NCI-H2196 treated with DMSO at 0.1 percent for 48 hours (cell line): ENCODE measurements at regions not wholly inside any gene's neighbourhood (a gene's known extent, or its start where the extent isn't known, plus 50 kb on each side); places are given as distances from the start of the nearest gene placed in this dataset.

Experiments
- DNase-seq: peaks from one replicate; lab custom pipeline; 2025; ENCODE audit not compliant: unreplicated experiment; lab: John Stamatoyannopoulos, UW

DNA sequence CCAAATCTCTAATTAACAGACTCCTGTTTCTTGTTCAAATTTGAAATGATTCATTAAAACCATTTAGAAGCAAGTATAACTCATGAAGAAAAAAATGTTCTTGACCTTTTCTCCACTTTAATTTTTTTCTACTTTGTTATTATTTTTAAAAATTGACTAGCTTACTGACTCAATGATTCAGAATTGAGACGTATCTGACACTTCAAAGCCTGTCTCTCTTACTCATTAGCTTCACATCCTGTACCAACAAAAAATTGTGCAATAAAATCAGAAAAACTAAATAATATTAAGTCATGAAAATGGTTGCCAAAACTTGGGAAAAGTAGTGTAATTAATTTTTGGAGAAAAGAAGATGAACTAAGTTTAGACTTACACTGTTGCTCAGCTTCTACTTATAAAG is 331.2 kb downstream of the SLC16A7 start:
- DNase-seq: no peak

DNA sequence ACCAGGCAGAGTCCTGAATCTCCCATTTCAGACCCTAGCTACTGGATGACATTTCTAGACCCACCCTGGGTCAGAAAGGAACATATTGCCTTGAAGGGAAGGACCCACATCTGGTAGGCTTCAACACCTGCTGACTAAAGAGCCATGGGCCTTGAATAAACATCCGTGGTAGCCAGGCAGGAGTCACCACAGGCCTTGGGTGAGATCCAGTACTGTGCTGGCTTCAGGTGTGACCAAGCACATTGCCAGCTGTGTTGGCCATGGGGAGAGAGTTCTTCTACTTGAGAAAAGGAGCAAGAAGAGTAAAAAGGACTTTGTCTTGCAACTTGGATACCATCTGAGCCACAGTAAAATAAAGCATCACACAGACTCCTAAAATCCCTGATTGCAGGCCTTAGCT is 332.6 kb downstream of the SLC16A7 start:
- no peak for DNase-seq

DNA sequence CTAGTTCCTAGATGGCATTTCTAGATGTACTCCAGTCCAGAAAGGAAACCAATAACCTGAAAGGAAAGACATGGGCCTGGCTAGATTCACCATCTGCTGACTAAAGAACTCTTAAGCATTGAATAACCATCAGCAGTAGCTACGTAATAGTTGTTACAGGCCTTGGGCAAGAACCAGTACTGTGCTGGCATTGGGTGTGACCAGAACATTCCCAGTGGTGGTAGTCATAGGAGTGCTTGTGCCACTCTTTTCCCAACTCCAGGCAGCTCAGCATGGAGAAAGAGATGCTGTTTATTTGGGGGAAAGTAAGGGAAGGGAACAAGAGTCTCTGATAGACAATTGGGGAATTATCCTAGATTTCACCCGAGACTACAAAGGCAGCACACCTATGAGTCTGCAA is 333.3 kb downstream of the SLC16A7 start:
- no peak for DNase-seq

DNA sequence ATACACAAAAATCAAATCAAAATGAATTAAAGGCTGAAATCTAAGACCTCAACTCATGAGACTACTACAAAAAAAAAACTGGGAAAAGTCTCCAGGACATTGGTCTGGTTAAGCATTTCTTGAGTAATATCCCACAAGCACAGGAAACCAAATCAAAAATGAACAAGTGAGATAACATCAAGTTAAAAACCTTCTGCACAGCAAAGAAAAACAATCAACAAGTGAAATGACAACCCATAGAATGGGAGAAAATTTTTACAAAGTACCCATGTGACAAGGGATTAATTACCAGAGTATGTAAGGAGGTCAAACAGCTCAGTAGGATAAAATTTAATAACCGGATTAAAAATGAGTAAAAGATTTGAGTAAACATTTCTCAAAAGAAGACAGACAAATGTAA is 338.7 kb downstream of the SLC16A7 start:
- DNase-seq: no peak

DNA sequence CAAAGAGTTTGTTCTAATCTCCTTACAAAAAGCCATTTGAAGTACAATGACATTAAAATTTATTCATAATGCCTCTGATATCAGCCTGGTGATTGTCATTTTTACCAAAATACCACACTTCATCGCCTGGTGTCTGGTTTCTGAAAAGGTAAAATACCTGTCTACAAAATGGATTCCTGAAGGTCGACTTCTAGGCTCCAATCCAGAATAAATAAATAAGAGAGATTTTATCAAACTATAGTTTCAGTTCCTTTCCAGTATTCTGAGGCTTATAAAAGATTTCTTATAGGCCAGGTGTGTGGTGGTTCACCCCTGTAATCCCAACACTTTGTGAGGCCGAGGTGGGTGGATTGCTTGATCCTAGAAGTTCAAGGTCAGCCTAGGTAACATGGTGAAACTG is 340.7 kb downstream of the SLC16A7 start:
- DNase-seq: peak; percentile 0

DNA sequence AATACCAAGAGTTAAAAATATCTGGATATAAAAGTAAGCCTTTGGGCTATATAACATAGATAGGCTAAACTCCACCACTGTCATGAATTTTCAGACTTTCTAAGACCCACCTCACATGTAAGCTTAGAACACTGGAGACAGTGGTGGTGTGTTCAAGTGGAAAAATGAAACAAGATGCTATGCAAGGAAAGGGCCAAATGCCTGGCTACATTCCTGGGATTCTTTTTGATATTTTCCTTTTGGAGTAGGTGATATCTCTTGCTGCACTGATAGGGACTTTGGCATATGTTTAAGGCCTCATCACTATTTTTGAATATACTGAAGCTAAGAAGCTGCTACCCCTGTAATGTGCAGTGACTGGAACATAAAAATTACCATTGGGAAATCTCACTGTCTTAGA is 341.3 kb downstream of the SLC16A7 start:
- no peak for DNase-seq

DNA sequence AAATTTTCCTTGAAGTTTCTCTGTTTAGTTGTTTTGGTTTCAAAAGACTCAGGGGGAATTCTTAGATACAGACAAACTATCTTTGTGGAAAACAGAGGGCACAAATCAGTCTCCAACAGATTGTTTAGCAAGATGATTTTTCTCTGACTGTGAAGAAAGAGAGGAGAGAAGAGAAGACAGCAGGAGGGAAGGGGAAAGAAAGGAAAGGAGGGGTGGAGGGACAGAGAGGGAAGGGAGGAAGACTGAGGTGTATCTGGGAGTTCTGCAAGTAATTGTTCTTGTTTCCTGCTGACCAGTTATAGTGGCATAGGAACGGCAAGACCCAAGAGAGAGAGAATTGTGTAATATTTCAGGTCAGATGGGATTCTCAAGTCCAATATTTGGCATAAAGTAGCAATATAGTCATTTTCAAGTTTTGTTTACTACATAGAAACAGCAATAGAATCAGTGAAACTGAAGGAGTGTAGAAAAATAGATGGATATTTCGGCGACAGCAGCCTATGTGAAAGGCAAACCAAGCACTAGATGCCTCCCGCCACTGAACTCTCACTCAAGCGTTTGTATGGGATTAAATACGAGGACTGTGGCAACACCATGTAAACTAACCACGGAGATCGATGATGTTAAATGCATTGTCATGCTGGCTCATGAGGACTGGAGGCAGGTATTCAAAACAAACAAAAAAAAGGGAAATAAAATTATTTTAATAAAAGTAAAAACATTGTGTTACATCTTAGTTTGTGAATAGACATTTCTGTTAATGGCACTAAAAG is 342.5 kb downstream of the SLC16A7 start:
- DNase-seq: no peak

DNA sequence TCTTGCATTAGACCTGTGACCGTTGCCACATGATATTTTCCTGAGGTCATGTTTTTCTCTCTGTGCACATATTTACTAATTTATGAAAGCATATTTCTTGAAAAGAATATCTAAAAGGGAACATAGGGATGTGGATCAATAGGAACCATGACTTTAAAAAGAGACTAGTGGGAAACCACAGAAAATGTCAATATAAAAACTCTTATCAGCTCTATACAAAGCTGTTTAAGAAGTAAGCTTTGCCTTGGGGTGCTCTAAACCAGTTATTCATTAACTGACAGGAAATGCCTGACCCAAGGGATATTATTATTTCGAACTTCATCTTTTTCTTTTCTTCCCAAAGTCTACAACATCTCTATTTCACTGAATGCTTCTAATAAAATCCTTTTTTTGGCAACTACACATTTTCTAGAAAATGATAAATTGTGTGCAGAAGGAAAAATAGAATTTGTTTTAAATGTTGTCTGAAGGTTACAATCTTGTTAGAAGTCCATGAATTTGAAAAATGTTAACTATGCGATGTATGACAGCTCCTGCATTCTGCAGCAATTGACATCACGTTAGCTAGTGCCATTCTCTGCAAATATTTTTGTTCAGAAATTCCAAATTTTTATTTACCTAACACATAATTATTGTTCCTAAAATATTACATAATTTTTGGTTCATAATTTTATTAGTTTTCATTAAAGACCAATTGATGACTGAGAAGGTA is 345.0 kb downstream of the SLC16A7 start:
- DNase-seq: no peak

DNA sequence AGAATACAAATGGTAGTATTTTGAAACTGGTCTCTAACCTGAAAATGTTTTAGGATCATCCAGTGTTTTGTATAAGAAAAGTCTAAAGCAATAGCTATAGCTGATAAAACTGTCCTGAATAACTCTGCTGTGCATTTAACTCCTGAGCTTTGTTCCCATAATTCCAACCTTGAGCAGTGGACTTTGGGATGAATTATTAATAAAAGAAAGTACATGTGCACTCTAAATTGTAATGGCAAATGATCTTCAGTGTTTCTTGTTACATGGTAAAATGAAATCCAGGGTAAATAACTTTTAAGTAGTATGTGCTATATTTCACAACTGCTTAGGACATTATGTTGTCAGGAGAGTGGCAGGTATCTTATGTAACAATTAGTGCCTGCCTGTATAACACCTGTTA is 345.6 kb downstream of the SLC16A7 start:
- no peak for DNase-seq

DNA sequence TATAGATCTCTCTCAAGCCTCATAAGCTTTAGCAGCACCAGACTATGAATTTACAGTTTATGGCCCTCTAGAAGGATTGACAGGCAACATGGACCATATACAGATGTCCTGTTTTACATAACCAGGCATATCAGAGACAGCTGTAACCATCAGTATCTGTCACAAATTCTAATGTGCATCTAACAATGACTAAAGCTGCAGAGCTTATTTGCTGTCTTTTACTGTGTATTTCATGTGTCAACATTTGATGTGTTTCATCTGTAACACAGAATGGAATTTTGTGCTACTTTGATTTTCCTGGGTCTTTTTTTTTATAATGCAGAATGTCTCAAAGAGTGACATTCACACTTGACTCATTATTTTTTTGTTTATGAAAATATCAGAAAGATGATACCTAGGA is 348.3 kb downstream of the SLC16A7 start:
- no peak for DNase-seq

DNA sequence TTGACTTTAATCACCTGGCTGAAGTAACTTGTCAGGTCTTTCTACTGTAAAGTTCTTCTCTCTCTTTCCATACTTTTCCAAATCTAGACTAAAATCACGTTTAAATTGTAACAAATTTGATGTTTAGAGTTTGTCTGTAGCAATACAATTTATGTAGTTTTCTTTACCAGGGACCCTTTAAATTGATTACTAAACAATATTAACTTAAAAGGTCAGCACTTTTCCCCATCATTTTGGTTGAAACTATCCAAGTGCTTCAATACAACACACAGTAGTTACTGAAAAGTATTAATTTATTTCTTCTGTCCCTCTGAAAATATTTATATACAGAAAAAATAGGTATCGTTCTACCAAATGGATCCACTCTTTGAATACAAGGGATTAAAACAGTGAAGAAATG is 350.8 kb downstream of the SLC16A7 start:
- no peak for DNase-seq

DNA sequence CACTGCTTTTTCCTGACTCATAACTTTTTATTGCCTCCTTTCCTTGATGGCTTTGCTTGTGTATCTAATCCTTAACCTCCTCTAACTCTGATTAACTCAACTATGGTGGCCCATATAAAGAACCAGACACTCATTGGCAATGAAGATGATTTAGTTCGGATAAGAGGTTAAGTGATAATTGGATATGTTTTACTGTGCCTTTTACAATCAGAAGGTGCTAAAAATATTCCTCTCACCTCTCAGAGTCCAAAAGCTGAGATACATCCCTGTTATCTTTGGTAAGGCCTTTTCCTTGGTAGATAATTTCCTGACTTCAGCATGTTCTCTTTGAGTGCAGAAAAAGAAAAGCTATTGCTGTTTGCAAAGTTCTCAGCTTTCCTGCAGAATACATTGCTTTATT is 367.7 kb downstream of the SLC16A7 start:
- DNase-seq: no peak

DNA sequence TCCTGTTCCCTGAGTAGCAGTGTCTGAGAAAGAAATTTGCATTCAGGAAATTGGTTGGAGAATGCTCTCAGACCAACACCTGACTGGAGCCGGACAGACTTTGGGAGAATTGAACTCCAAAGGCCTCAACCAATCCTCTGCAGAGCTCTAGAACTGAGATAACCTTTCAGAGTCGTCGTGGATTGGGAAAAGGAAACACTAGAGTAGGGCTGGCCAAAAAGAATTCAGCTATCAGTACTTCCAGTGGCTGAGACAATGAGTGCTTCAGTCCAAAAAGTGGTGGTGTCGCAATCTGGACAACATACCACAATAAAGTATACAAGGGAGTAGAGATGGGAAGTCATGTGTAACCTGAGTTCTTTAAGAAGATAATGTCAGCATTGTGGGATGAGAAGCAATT is 377.1 kb downstream of the SLC16A7 start:
- no peak for DNase-seq

DNA sequence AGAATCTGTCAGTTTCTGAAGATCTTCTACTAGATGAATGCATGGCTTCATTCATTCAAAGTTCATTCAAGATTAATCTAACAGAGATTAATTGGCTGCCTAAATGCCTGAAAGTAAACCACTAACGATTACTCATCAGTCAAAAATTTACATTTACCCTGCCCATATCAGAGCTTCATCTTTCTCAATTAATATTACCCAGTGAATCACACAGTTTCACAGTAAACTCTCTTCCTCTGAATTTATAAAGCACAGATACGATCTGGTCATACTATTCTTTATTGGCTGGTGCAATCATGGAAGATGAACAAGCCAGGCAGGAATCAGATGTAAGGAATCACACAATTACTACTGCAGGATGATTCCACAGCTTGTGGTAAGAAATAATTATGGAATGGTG is 377.7 kb downstream of the SLC16A7 start:
- no peak for DNase-seq

DNA sequence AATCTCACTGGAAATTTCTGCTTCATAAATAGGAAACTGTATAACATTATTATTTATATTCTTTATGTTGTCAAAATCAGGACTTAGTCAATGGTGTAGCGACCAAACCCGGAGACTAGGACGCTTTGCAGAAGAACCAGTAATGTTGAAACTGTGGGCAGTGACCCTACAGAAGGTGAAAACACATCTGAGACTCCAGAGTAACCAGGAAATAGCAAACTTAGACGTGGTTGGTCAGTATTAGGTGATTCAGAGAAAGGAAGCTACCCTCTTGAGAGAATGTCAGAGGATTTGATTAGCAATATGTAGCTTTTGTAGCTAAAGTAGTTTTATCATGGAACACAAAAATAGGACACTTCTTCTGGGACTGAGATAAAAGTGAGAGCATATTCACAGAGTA is 381.9 kb downstream of the SLC16A7 start:
- DNase-seq: no peak

DNA sequence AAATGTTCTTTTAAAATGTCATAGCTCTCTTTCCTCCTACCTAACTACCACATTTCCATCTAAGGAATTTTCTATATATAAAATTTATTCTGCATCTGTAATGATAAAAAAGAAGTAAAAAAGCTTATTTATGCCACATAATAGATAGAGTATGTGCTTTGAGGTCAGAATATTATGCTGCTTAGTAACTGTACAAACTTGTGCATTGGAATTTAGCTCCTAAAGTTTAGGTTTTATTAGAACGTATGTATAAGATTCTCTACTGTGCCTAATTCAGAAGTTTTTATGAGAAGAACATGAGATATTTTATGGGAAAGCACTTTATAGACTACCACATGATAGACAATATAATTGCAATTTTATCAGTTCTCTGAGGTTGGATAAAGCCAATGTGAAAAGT is 384.6 kb downstream of the SLC16A7 start:
- DNase-seq: no peak

DNA sequence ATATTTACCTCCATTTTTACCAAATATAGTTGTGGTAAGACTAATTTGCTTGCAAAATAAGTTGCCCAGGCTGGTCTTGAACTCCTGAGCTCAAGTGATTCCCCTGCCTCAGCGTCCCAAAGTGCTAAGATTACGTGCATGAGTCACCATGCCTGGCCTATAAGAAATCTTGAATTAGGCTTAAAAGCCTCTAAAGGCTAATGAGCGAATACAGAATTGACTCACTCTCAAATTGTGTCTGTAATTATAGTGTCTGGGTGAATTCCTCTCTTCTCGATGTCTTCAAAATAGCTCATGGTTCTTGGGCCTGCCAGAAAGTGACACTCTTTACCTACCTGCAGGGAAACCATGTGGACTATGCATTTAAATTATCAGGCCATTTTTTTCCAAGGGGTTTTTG is 403.5 kb downstream of the SLC16A7 start:
- DNase-seq: no peak

DNA sequence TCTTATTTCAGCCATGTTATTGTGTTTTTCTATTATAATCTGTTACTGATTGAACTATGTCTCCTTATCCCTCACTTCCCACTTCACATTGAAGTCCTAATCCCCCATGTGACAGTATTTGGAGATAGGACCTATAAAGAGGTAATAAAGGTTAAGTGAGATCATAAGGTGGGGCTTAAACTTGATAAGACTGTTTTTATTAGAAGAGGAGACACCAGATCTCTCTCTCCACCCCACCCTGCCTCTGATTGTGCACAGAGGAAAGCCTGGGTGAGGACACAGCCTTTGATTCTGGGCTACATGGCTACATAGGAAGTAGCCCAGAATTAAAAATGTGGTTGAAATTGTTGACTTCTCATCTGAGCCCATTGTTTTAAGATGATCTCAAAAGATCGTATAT is 414.7 kb downstream of the SLC16A7 start:
- no peak for DNase-seq

DNA sequence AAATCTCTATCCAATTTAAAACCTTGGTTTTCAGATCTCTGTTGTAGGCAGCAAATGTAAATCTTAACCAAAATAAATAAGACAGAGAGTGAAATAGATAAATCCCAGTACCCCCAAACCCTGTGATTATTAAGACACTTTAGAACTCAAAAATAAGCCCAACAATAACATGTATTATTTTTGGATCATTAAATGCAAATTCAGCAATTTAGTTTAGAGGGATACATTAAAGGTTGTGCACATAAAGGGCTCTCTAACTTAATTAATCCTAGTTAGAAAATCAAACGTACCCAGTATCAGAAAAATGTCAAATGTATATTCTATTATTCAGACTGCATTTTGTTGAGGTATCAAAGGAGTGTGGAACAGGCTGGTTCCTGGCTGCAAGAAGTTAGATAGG is 416.8 kb downstream of the SLC16A7 start:
- DNase-seq: no peak

DNA sequence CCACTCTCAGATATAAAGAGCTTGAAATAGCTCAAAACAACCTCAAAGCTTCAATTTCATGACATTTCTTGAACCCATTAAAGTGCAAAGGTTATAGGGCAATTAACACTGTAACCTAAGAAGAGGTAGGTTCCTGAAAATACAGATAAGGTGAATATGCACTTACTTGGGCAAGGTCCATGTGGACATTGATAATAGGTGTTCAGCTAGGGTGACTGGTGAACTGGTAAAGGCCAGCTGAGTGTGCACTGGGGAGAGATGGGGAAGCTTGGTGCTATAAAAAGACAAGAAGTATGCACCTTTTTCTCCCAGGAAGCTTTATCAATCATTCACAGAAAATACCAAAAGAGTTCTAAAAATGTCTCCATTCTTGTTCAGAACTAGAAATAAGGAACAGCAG is 418.6 kb downstream of the SLC16A7 start:
- no peak for DNase-seq

DNA sequence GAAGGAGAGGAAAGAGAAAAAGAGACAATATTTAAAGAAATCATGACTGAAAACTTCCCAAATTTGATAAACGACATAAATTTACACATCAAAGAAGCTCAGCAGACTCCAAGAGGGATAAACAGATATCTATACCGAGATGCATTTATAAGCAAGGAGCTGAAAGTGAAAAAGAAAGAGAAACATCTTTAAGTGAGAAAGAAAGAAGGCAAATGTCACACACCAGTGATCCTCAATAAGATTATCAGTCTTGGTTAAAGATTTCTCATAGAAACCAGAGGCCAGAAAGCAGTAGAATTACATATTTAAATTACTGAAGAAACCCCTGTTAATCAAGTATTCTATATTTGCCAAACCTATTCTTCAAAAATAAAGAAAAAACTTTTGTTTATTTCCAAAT is 424.2 kb downstream of the SLC16A7 start:
- no peak for DNase-seq

DNA sequence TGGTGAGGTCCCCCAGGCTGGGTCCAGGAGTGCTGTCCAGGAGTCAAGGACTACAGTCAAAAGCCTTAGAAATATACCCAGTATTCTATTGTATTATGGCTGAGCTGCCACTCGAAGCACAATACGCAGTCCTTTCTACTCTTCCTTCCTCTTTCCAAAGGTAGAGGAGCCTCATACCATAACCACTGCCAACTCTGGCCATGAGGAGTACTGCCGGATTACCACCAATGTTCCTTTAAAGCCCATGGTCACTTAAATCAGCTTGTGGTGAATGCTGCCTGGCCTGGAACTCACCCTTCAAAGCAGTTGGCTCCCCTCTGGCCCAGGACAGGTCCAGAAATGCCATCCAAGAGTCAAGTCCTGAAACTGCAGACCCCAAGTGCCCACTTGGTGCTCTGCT is 425.4 kb downstream of the SLC16A7 start:
- DNase-seq: no peak

DNA sequence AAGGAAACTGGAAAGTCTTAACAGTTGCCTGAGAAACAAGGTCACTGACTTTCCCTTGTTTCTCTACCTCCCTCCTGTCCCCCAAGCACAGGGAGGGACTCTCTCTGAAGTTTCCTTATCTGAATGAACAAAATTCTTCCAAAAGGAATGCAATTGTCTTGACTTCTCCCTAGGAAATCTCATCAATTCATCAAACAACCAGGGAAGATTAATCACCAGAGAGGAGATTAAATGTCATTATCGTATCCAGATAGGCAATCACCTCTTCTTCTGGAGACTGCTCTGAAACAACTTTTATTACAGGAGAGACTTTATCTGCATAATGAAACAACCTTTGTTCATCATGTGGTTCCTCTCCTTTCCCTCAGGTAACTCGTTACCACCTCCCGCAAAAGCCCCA is 431.4 kb downstream of the SLC16A7 start:
- no peak for DNase-seq
